NCI-H748 (cell line): ENCODE measurements at regions not wholly inside any gene's neighbourhood (a gene's known extent, or its start where the extent isn't known, plus 50 kb on each side); places are given as distances from the start of the nearest gene placed in this dataset.
"Not testable (repeated sequence)": the region's sequence is repeated elsewhere in the genome, so short reads cannot be mapped to it uniquely, and the experiment has no call there.

Experiments used
- DNase-seq: peaks from one replicate; lab custom pipeline; 2025; ENCODE audit not compliant: unreplicated experiment; lab: John Stamatoyannopoulos, UW

DNA sequence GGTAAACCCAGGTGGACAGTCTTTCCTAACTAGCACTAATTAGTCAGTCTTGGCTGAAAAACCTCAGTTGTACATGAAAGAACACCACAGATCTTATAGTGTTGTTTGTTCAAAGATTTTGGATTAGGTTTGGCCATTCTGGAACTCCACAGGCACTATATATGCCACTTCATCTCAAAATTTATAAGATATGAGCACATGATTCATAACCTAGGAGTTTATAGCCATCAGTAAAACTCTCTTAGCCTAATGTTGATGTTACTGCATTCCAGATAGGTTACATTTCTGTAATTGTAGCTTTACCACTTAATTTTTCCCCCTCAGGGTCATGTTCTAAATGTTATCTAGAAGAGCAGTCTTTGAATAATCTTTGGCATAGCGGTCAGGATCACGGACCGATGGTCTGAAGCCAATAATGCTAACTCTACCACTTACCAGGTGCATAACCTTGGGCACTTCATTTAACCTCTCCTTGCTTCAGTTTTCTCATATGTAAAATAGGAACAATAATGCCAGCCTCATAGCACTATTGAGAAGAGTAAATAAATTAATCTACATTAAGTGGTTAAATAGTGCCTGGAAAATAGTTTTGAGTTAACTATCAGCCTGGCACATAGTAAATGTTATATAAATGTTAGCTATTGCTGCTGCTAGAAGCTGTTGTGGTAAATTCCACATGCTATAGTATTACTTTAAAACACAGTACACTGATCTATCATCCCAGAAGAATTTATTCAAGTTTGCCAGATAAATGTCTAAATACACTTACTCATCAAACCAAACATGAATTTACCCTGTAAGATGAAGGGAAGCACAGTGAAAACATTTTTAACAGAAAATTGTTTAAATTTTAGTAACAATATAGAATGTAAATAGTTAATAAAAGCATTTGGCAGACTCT lies 743.9 kb downstream of the NR2F1-AS1 start:
- DNase-seq = no peak

DNA sequence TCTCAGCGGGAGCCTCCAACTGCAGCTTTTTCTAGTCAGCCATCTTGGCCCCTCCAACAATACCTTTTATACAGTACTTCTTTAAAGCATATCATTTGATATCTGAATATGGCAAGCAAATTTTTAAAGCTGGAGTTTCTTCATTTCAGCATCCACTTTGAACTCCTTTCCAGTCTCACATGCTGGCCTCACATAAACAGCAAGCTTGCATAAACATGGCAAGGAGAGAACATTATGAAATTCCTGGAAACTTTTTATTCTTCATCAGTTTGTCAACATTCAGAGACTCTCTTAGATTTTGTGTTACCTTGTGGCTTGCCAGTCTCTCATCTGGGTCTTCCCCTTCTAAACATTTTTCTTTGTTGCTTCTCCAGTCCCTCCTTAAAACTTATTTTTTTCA lies 745.3 kb downstream of the NR2F1-AS1 start:
- no peak for DNase-seq

DNA sequence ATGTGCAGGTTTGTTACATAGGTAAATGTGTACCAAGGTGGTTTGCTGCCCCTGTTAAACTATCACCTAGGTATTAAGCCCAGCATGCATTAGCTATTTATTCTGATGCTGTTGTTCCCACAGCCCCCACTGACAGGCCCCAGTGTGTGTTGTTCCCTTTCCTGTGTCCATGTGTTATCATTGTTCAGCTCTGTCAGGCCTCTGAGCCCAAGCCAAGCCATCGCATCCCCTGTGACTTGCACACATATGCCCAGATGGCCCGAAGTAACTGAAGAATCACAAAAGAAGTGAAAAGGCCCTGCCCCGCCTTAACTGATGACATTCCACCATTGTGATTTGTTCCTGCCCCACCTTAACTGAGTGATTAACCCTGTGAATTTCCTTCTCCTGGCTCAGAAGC lies 757.5 kb downstream of the NR2F1-AS1 start:
- DNase-seq = not testable (repeated sequence)

DNA sequence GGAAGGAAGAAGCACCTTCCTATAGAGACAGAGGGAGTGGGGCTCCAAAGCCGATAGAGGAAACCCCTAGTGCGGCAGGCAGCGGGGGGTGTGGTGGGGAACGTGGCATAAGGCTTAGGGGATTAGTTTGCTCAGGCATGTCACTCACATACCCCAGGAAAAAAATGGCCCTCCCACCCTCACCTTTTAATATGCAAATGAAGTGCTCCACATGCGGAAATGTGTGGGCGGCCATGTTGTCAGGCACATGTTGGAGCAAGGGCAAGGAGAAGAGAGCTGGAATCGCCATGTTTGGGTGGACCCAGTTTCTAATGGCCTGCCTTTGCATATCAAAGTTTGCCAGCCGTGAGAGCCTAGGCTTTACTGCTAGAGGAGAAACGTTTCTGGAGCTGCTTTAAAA lies 758.8 kb downstream of the NR2F1-AS1 start:
- DNase-seq = no peak

DNA sequence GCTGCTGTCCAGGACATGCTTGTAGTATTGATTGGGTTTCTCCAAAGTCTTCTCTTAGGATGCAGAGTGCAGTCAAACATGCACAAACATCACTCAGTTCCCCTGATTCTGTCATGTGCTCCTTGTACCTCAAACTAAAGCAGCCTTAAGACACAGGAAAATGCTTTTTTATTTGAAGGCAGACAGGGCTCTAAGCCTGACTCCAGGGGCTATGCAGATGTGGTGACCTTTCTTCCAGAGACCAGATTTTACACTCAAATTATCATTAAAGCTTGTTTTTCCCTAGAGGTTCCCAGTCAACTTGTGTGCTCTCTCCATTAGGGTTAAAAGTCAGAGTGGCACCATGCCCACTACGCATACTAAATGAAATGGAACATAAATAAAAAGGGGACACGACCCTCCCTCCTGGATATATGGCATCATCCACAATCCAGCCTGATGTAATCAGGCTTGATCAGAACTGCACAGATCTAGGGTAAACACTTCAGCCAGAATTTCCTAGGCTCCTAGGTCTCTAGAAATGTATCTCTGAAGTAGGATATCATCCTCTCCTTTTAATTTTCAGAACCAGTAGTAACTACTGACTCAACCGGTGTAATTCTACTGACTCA lies 771.1 kb downstream of the NR2F1-AS1 start:
- DNase-seq = peak; percentile 27

DNA sequence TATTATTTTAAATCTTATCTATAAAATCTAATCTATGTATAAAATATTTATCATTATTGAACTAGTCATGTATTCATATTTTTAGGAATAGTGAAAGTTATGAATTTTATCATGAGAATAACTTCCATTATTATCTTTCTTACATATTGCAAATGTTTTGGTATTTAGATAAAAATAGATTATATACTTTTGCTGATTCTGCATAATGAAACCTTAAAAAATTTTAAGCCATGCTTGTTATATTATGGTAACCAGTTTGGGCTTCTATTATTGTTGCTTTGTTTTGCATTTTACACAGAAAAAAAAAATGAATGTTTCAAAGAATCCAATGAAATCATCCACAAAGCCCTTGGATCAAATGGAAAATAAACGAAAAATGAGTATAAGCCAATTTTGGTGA lies 772.5 kb downstream of the NR2F1-AS1 start:
- DNase-seq = no peak

DNA sequence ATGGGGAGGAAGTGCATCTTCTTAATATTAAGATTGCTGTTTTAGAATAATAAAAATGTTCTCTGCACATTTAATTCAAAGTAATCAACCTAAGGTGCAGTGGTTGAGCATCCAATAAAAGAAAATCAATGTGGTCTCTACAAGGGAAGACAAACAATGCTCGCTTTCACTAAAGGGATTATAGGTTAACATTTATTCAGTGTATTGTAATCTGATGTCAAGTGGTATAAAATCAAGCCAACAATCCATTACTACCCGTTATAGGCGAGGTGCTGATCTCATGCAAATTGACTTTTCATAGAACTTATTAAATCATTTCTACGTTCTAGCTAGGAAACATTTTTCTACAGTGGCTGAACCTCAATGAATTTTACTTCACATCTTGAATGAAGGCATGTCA lies 773.9 kb downstream of the NR2F1-AS1 start:
- DNase-seq = no peak

DNA sequence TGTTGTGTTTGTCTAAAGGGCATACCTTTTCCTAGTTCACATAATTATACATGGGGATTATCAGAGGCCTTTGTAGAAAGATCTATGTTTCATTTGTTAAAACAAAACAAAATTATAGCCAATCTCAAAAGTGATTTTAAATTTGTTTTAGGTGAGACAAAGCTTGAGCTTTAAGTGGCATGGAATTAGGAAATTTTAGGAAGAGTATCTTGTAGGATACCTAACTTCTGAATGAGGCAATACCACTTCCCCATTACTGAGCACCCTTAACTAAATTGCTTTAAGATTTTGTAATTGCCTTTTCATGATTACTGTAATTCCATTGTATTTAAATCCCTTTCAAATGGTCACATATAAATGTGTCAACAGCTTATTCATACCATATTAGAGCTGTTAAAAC lies 775.6 kb downstream of the NR2F1-AS1 start:
- DNase-seq = no peak

DNA sequence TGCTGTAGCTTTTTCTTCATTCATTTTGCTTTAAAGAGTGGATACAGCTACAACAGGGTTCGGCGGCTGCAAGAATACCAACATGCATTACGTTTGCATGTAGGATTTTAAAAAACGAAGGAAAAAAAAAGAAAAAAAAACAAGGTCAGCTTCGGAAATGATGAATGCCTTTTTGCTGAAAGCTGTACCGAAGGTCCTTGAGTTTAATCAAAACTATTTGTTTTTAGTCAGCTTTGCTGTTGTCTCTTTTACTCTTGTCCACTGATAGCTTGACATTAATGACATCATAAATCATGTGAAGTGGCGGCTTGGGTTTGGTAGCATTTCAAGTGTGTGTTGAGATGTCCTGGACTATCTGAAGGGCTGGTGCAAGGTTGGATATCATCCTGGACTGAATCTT lies 779.1 kb downstream of the NR2F1-AS1 start:
- DNase-seq = peak; percentile 89

DNA sequence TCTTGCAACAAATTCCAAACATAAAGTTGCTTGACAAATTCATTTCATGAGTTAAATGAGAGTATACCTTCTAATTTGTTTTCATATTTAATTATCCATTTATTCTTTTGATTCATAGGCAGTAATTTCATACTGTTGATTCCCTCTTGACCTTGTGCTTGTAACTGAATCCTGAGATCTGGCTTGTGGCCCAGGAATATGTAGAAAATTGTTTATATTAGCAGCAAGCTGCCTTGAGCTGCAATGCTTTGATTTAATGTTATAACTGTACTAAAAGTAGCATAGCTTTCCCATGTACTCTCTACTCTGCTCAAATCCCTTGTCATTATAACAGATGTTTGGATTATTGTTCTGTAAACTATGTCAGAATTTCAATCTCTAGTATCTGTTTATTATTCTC lies 780.7 kb downstream of the NR2F1-AS1 start:
- peak; percentile 81 for DNase-seq

DNA sequence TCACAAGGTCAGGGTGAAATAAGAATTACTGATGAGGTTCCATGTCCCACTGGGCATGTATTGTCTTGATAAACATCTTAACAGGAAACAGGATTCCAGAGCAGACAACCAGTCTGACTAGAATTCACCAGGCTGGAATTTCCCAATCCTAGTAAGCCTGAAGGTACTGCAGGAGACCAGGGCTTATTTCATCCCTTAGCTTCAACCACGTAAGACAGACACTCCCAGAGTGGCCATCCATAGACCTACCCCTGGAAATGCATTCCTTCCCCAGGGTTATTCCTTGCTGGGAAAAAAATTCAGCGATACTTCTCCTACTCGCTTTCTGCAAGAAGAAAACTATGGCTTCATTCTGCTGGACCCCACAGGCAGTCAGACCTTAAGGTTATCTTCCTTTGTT lies 785.4 kb downstream of the NR2F1-AS1 start:
- DNase-seq = no peak

DNA sequence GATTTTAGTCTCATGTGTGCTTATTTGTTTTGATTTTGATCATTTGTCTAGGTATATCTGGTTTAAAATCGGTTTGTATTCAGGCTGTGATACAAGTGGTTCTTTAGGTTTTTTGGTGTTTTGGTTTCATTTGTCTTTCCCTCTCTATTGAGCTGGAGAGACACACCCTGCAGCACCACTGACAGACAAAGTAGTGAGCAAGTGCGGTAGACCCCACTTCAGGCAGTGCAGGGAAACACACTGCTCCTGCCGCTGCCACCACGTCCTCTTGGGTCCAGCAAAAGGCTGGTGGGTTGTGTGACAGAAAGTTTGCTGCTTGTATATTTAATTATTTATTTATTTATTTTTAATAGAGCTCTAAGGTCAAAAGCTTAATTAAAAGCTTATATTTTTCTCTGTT lies 801.0 kb downstream of the NR2F1-AS1 start:
- no peak for DNase-seq

DNA sequence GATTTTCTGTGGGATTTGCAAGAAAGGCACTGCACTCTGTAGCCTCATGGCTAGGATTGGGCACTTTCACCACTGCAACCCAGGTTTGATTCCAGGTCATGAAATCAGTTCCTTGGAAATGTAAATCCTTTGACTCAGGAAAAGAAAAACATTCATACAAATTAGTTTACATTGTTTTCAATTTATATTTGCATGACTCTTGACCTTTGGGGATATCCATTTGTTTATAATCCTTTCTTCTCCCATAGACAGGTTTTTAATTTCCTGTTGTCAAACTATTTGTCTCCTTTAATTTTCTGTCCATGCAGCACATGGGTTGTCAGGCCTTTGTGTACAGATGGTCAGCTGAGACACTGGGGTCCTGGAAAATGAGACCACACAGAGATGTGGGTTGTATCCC lies 801.5 kb downstream of the NR2F1-AS1 start:
- no peak for DNase-seq

DNA sequence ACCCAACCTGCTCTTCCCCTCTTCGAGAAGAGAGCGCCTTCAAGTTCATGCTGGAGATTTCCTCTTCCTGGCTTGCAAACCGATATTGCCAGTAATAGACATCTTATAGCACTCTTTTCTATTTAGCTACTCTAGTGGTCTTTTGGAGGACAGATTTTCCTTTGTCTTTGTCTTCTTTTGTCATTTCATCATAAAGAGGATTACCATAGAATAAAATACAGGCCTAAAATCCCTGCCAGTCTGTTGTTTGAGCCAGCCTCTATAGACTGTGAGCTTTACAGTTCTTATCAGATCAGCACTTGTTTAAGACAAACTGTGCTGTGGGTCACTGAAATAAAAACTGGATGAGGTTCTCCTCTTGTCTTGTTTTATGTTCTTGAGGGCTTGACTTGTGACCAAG lies 802.8 kb downstream of the NR2F1-AS1 start:
- DNase-seq = no peak

DNA sequence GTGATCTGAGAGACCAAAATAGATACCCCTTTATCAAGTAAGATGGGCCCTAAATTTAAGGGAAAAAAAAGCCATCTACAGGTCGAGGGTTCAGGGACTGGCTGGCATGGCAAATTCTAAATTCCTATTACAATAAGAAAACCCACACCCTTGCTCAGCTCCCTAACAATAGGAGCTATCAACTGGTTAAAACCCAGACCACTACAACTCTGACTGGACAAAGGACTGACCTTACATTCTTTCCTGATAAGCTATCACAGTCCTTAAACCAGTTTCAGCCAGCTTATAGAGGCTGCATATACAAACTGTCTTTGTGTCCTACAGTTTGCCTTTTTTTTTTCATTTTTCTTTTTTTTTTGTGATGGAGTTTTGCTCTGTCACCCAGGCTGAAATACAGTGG lies 803.6 kb downstream of the NR2F1-AS1 start:
- DNase-seq = no peak

DNA sequence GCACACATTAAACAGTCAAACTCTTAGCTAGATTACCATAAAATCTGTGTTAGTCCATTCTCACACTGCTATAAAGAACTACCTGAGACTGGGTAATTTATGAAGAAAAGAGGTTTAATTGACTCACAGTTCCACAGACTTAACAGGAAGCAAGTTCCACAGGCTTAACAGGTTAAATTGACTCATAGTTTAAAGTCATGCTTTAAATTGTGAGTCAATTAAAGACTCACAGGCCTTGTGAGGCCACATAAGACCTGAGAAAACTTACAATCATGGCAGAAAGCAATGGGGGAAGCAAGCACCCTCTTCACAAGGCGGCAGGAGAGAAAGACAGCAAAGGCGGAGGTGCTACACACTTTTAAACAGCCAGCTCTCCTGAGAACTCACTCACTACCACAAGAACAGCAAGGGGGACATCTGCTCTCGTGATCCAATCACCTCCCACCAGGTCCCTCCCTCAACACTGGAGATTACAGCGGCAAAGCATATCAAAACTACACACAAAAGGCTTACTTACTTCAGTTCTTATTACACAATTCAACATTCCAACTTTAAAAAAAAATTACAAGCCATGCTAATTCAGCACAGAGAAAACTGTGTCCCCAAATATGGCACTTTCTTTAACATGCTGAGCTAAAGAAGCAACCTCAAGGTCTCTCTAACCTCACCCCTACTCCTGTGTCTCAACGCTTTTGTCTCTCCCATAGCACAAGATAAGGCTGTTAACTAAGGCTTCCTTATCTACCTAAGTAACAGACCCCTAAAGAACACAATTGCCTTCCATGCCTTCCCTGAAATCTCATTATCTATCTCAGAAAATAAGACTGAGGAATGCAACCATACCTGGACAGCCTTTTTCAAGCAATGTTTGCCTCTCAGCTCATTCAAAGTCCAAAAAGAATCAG lies 805.1 kb downstream of the NR2F1-AS1 start:
- DNase-seq = no peak

DNA sequence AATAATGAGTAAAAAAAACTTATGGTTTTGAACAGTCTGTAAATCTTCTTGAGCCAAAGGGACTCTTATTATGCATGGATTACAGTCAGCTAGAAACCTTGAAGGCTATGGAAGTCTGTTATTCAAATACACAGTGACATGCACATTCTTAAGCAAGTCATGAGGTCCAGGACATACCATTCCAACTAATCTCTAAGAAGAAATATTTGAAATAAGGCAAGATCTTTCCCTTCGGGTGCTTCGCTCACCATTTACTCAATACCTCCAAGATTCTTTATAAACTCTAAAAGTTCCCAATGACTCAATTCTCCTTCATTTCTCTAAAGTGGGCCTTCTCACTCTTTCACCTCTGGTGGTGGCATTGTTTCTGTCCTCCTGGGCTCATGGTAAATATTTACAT lies 811.0 kb downstream of the NR2F1-AS1 start:
- DNase-seq = no peak

DNA sequence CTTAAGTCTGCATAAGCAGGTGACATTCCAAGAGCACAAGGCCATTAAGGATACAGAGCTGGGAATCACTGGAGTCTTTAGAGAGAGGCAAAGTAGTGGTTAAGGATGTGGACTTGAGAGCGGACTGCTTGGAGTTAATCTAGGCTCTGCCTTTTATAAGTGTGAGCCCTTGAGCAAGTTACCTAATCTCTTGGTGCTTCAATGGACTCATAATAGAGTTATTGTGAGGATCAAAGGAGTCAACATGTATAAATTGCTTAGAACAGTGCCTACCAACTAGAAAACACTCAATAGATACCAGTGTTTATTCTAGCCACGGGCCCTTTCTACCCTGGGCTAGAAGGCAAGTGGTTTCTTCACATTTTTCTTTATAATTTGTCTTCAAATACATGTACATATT lies 819.4 kb downstream of the NR2F1-AS1 start:
- no peak for DNase-seq

DNA sequence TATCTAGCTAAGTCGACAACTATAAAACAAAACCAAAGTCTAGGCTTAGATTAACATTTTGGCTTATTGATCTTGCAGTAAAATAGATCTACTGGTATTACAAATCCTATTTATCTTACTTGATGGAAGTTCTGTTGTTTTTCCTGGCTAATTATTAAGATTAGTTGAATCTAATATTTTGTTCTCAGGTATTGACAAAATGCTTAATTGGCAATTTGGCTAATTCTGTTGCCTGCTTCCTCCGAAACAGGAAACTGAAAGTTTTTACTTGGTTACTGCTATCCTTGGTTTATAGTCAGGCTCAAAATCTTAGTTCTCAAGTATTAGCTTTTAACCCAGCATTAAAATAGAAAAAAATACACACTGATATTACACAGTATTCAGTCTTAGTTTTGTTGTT lies 820.5 kb downstream of the NR2F1-AS1 start:
- DNase-seq = no peak

DNA sequence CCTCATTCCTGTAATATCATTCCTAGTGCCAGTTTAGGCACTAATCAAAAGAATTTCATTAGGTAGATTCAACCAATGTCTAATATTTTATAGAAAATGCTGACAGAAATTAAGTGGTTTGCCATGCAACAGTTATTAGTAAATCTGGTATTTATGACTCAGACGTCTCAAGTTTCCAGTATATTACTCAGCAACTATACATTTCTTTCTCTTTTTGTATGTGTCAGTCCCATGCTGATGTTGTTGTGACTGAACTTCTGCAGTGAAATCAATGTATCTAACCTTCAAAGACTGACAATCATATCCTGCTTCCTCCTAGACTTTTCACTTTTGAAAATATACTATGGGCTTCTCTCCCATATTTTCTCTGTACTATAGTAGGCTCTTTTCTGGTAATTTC lies 822.5 kb downstream of the NR2F1-AS1 start:
- no peak for DNase-seq

DNA sequence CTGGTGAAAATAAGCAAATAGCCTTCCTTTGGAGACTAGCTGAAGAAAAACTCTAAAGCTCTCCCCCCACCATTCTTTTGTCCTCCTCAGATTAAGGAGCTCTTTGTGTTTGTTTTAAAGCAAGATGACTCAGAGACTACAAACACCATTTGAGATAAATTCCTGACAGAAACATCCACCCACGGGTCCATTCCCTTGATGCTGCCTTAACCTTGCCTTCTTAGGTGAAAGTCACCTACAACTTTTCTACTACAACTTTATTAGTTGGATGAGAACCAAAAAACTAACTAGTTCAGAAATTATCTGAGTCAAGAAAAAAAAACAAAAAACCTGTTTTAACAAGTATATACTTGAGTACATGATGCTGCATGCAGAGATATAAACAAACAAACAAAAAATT lies 831.1 kb downstream of the NR2F1-AS1 start:
- no peak for DNase-seq
